GM06990 (cell line): ENCODE measurements at regions not wholly inside any gene's neighbourhood (a gene's known extent, or its start where the extent isn't known, plus 50 kb on each side); places are given as distances from the start of the nearest gene placed in this dataset.

ENCODE experiments used
- DNase-seq: peaks from one replicate; pipeline ENCODE4 v3.0.0-alpha.2; 2011; ENCODE audit not compliant: insufficient read length; ENCODE audit errors: extremely low read depth
- H3K27me3 ChIP-seq: replicated peaks from 2 replicates; pipeline ENCODE4 v1.6.0; 2011; ENCODE audit warnings: low read length; ENCODE audit not compliant: control insufficient read depth, insufficient read depth
- H3K36me3 ChIP-seq: 2 replicates; pipeline ENCODE4 v1.5.1; 2011; ENCODE audit warnings: low read length; ENCODE audit not compliant: control insufficient read depth, insufficient read depth
- H3K4me3 ChIP-seq: replicated peaks from 2 replicates; pipeline ENCODE4 v1.5.1; 2011; ENCODE audit warnings: low read depth, mild to moderate bottlenecking, control low read depth, low read length
- TF ChIP-seq, protein P1 (sequence below): IDR thresholded peaks from 2 replicates; pipeline ENCODE4 v1.5.1; 2011; ENCODE audit warnings: low read length, control low read depth, mild to moderate bottlenecking, inconsistent platforms; ENCODE audit not compliant: insufficient read depth, poor library complexity, severe bottlenecking

DNA sequence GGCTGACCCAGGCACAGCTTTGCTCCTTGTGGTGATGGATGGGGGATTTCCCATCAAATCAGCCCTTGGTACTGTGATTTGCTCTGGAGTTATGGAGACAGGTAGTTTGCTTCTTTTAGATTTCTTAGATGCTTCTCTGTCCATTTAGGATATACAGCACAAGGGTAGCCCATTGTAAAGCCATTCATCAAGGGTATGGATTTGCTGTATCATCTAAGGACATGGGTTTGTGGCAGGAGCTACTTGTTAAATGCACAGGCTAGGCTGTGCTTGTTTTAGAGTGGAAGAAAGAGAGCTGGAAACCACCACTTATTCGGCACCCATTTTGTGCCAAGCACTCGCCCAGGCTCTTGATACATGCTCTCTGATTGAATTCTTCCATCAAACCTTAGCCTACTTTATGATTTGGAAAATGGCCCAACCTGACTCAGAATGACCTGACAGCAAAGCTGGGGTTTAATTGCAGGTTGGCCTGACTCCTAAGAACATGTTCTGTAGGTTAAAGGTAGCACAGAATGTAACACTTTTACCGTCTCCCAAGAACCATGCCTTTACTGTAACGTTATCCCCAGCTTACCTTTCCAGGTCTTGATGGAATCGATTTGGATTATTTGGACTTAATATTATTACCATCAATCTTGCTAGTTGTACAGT lies 168.0 kb downstream of the SNX10 start:
- TF ChIP-seq, protein P1, sequence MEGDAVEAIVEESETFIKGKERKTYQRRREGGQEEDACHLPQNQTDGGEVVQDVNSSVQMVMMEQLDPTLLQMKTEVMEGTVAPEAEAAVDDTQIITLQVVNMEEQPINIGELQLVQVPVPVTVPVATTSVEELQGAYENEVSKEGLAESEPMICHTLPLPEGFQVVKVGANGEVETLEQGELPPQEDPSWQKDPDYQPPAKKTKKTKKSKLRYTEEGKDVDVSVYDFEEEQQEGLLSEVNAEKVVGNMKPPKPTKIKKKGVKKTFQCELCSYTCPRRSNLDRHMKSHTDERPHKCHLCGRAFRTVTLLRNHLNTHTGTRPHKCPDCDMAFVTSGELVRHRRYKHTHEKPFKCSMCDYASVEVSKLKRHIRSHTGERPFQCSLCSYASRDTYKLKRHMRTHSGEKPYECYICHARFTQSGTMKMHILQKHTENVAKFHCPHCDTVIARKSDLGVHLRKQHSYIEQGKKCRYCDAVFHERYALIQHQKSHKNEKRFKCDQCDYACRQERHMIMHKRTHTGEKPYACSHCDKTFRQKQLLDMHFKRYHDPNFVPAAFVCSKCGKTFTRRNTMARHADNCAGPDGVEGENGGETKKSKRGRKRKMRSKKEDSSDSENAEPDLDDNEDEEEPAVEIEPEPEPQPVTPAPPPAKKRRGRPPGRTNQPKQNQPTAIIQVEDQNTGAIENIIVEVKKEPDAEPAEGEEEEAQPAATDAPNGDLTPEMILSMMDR, result no peak

DNA sequence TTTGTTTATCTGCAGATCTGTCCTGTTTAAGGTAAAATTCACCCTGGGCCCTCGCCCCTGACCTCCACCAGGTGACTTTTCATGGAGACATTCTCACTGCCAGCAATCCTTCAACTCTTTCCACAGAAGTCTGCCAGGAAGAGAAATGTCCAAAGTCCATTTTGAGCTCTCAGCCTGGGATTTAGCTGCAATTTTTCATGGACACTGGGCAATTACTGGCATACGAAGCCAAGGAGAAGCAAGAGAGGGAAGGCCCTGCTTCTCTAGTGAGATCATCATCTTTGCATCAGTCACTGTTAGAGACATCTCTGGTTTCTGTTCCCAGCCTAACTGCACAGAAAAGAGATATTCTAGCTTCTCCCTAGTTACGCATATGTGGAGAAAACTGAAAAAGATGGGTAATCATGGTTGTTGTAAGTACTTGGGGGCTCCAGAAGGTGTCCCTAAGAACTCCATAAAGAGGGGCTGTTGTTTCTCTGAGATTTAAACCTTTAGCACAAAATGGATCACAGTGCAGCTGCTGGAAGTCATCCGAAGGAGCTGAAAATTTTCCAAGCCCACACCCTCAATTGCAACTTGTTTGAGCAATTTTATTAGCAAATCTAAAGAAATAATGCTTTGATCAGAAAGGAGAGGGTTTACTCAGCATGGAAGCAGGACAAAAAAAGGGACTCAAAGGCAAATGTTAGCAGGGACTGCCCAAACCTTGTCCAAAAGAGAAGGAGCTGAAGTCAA lies 168.9 kb downstream of the SNX10 start:
- no peak overlapping the region for H3K4me3 ChIP-seq
- no peaks in the 10 kb centered on the region for H3K36me3 ChIP-seq
- TF ChIP-seq, protein P1, result no peak
- no peaks in the 10 kb centered on the region; the same call in 1 of the 2 replicates for H3K27me3 ChIP-seq
- no peak for DNase-seq

More for the DNA sequence above, 168.0 kb downstream of the SNX10 start:
- no peak overlapping the region for H3K4me3 ChIP-seq
- no peaks in the 10 kb centered on the region; the same call in 1 of the 2 replicates for H3K27me3 ChIP-seq
- DNase-seq, result no peak
- no peaks in the 10 kb centered on the region for H3K36me3 ChIP-seq

GRCh38 chr7:26461518-26461917 lies 169.9 kb downstream of the SNX10 start:
- Histone ChIP-seq H3K4me3 (no peak overlapping the region), H3K36me3 (no peaks in the 10 kb centered on the region), H3K27me3 (no peaks in the 10 kb centered on the region; the same call in 1 of the 2 replicates)
- TF ChIP-seq, protein P1, result no peak
- DNase-seq, result no peak

GRCh38 chr7:26466007-26466406 lies 174.3 kb downstream of the SNX10 start:
- H3K27me3 ChIP-seq, result no peaks in the 10 kb centered on the region; the same call in none of the 2 replicates
- TF ChIP-seq, protein P1, result no peak
- H3K4me3 ChIP-seq, result no peak overlapping the region
- no peak for DNase-seq
- no peaks in the 10 kb centered on the region for H3K36me3 ChIP-seq

- H3K36me3 ChIP-seq, result no peaks in the 10 kb centered on the region
- no peak for DNase-seq
- H3K27me3 ChIP-seq, result no peaks in the 10 kb centered on the region; the same call in 1 of the 2 replicates
- TF ChIP-seq, protein P1, result no peak
- no peak overlapping the region for H3K4me3 ChIP-seq
These were observed 175.4 kb downstream of the SNX10 start for GRCh38 chr7:26467104-26467503.
